Activated T-cell treated with anti-CD3 and anti-CD28 coated beads for 48 hours (primary cell): ENCODE measurements at regions not wholly inside any gene's neighbourhood (a gene's known extent, or its start where the extent isn't known, plus 50 kb on each side); places are given as distances from the start of the nearest gene placed in this dataset.

ENCODE experiments used
- DNase-seq: peaks from one replicate; pipeline ENCODE4 v3.0.0-alpha.2; 2020; ENCODE audit warnings: low read depth

DNA sequence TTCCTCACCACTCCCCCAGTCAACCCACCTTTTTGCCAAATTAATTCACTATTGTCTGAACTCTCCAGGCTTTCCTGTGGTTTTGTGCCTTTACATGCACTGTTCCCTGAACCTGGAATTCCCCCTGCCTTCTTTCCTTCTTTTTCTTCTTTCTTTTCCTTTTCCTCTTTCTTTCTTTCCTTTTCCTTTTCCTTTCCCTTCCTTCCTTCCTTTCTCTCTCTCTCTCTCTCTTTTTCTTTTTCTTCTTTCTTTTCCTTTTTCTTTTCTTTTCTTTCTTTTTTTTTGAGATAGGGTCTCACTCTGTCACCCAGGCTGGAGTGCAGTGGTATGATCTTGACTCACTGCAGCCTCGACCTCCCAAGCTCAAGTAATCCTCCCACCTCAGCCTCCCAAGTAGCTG is 56.6 kb upstream of the CDC42BPA start:
- no peak for DNase-seq

- DNase-seq, result no peak
These were observed 54.4 kb upstream of the CDC42BPA start for GRCh38 chr1:227372726-227373130.

DNA sequence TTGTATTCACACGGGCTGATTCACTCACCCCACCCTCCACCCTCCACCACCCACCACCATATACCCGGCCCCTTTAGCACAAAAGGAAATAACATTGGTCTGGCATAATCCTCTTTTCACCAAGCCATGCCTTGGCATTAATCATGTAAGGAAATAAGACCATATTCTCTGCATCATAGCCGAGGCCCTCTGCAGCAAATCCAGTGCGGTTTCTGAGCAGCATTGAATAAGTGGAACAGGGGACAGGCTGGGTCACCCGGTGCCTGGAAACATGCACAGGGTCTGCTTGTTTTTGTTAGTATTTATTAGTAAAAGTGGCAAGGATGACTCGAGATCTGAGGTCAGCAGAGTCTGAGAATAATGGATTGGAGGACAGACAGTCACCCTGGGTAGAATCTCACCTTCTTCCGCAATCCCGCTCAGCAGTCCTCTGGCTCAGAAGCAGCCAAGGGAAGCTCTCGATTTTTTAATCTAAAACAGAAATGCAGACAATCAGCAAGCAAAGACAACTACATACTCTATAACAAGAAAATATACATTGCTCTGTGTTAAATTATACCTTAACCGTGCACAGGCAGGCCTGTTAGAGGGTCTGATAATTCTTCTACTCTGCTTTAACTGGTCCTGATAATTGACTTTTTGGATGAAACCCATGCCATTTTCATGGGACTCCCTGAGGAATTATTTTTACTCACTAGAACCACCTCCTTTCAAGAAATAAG is 52.4 kb upstream of the CDC42BPA start:
- no peak for DNase-seq

GRCh38 chr1:227369102-227369760 is 50.9 kb upstream of the CDC42BPA start:
- DNase-seq, result no peak
